Omental fat pad (tissue), 3 donors: ENCODE measurements at regions not wholly inside any gene's neighbourhood (a gene's known extent, or its start where the extent isn't known, plus 50 kb on each side); places are given as distances from the start of the nearest gene placed in this dataset.
"Not testable (repeated sequence)": the region's sequence is repeated elsewhere in the genome, so short reads cannot be mapped to it uniquely, and the experiment has no call there.

Source experiments
- ATAC-seq: fragments of 150-250 bp; one replicate; pipeline ENCODE4 v1.9.1; 2016; ENCODE audit warnings: mild to moderate bottlenecking, moderate library complexity; ENCODE audit not compliant: low FRiP score
- DNase-seq: peaks from one replicate; pipeline ENCODE4 v3.0.0-alpha.2; 2019; ENCODE audit warnings: low spot score
- CTCF ChIP-seq, 3 donors: fragments of 450-650 bp; IDR thresholded peaks; one replicate each; pipeline ENCODE4 v1.5.1; 2016 to 2017; ENCODE audit warnings: antibody characterized with exemption in 3 of 3, mild to moderate bottlenecking in 3 of 3, moderate library complexity in 2 of 3

GRCh38 chr14:106003351-106003750, 477.0 kb downstream of the TMEM121 start:
- DNase-seq, result no peak
- TF ChIP-seq CTCF (IDR thresholded peaks at IDR 0.05), result no peak
- no peak for ATAC-seq

GRCh38 chr14:106004937-106005795, 478.8 kb downstream of the TMEM121 start:
- DNase-seq, result not testable (repeated sequence)

GRCh38 chr14:106006043-106006442, 479.7 kb downstream of the TMEM121 start:
- ATAC-seq, DNase-seq: not testable (repeated sequence)

More at GRCh38 chr14:106004937-106005795, 478.8 kb downstream of the TMEM121 start:
- ATAC-seq, result not testable (repeated sequence)

GRCh38 chr14:106006716-106007115, 480.3 kb downstream of the TMEM121 start:
- not testable (repeated sequence) for DNase-seq, ATAC-seq

- no peak for TF ChIP-seq CTCF (IDR thresholded peaks at IDR 0.05)
- DNase-seq, result no peak
- no peak for ATAC-seq
Measured at GRCh38 chr14:106010783-106011182, 484.4 kb downstream of the TMEM121 start.

GRCh38 chr14:106011631-106012360, 485.4 kb downstream of the TMEM121 start:
- ATAC-seq, DNase-seq: not testable (repeated sequence)

- DNase-seq, ATAC-seq: not testable (repeated sequence)
Measured at GRCh38 chr14:106012361-106012725, 486.0 kb downstream of the TMEM121 start.

GRCh38 chr14:106013879-106014376, 487.5 kb downstream of the TMEM121 start:
- DNase-seq (no peak), ATAC-seq (no peak)
- no peak for TF ChIP-seq CTCF (IDR thresholded peaks at IDR 0.05)

GRCh38 chr14:106017952-106018351, 491.6 kb downstream of the TMEM121 start:
- DNase-seq, ATAC-seq: not testable (repeated sequence)

GRCh38 chr14:106021832-106022231, 495.4 kb downstream of the TMEM121 start:
- ATAC-seq (no peak), DNase-seq (no peak)
- TF ChIP-seq CTCF (IDR thresholded peaks at IDR 0.05), result no peak

GRCh38 chr14:106022648-106023047, 496.3 kb downstream of the TMEM121 start:
- ATAC-seq, DNase-seq: not testable (repeated sequence)
